VCaP (cell line): ENCODE measurements at regions not wholly inside any gene's neighbourhood (a gene's known extent, or its start where the extent isn't known, plus 50 kb on each side); places are given as distances from the start of the nearest gene placed in this dataset.
"Not testable (repeated sequence)": the region's sequence is repeated elsewhere in the genome, so short reads cannot be mapped to it uniquely, and the experiment has no call there.

Source experiments
- H3K27ac ChIP-seq: fragments of 450-650 bp; 2 replicates; pipeline ENCODE4 v1.5.1; 2017
- CTCF ChIP-seq: fragments of 450-650 bp; conservative IDR thresholded peaks from 2 replicates; pipeline ENCODE4 v1.5.1; 2017; ENCODE audit warnings: mild to moderate bottlenecking, moderate library complexity

- no peak for TF ChIP-seq CTCF
Measured at GRCh38 chr6:14290772-14291330, 173.3 kb downstream of the CD83 start.

GRCh38 chr6:14291331-14291730 lies 173.8 kb downstream of the CD83 start:
- H3K27ac ChIP-seq: no peak overlapping the region
- TF ChIP-seq CTCF: no peak

More at GRCh38 chr6:14290772-14291330, 173.3 kb downstream of the CD83 start:
- no peak overlapping the region for H3K27ac ChIP-seq

GRCh38 chr6:14292119-14292518 lies 174.5 kb downstream of the CD83 start:
- TF ChIP-seq CTCF: no peak

GRCh38 chr6:14294270-14294951 lies 176.8 kb downstream of the CD83 start:
- H3K27ac ChIP-seq: no peak overlapping the region
- no peak for TF ChIP-seq CTCF

More at GRCh38 chr6:14292119-14292518, 174.5 kb downstream of the CD83 start:
- no peak overlapping the region for H3K27ac ChIP-seq

- H3K27ac ChIP-seq: not testable (repeated sequence)
Measured at GRCh38 chr6:14296698-14297097, 179.1 kb downstream of the CD83 start.

GRCh38 chr6:14297118-14297517 lies 179.5 kb downstream of the CD83 start:
- not testable (repeated sequence) for H3K27ac ChIP-seq

GRCh38 chr6:14300189-14300588 lies 182.6 kb downstream of the CD83 start:
- H3K27ac ChIP-seq: not testable (repeated sequence)

GRCh38 chr6:14300721-14301120 lies 183.1 kb downstream of the CD83 start:
- H3K27ac ChIP-seq: not testable (repeated sequence)

- H3K27ac ChIP-seq: not testable (repeated sequence)
Measured at GRCh38 chr6:14301477-14301876, 183.9 kb downstream of the CD83 start.

- TF ChIP-seq CTCF: no peak
- no peak overlapping the region for H3K27ac ChIP-seq
Measured at GRCh38 chr6:14305131-14305530, 187.6 kb downstream of the CD83 start.
